HCT116 (cell line): ENCODE measurements at regions not wholly inside any gene's neighbourhood (a gene's known extent, or its start where the extent isn't known, plus 50 kb on each side); places are given as distances from the start of the nearest gene placed in this dataset.

Experiments used
- ATAC-seq: fragments of 200-7000 bp; cut with Tn5 transposase; 2 replicates; pipeline ENCODE4 v1.9.1; 2020; ENCODE audit warnings: mild to moderate bottlenecking, moderate library complexity
- BruUV-seq: library from RNA; stranded (reverse); fragments of 400-500 nt; replicated peaks from 2 replicates; lab custom pipeline; 2021; lab: Mats Ljungman, UMichigan
- CTCF ChIA-PET: fragments of 300-600 bp; sonication (Branson Sonifier 250); formaldehyde crosslinking; loops from one replicate; lab custom pipeline; 2021; ENCODE audit warnings: antibody characterized with exemption; lab: Charles Lee
- POLR2A ChIA-PET: fragments of 300-600, 350-600 bp; sonication (Branson Sonifier 250); formaldehyde crosslinking; loops from one replicate; lab custom pipeline; 2021; ENCODE audit warnings: antibody characterized with exemption; lab: Charles Lee
- RAD21 ChIA-PET, 2 experiments: fragments of 300-600 bp; sonication (Branson Sonifier 250); formaldehyde crosslinking; loops; one replicate each; lab custom pipeline; 2023; ENCODE audit warnings: low total read pairs in 2 of 2; ENCODE audit not compliant: uncharacterized antibody in 2 of 2, unreplicated experiment in 2 of 2, low non-redundant PET in 1 of 2; lab: Charles Lee
- DNase-seq: peaks from one replicate; pipeline ENCODE4 v3.0.0-alpha.2; 2010; ENCODE audit warnings: low read depth, low spot score
- H2AFZ ChIP-seq: fragments of 200-600 bp; shearing (Covaris generic), sonication (generic); 2 replicates; pipeline ENCODE4 v1.6.1; 2017; ENCODE audit warnings: low read depth, mixed run types, mixed read lengths, antibody characterized with exemption, low read length; ENCODE audit not compliant: poor library complexity, severe bottlenecking
- H3K27ac ChIP-seq: 2 replicates; pipeline ENCODE4 v1.5.1; 2012; ENCODE audit warnings: low read depth, low read length
- H3K27me3 ChIP-seq: fragments of 200-600 bp; sonication (generic); 2 replicates; pipeline ENCODE4 v1.6.1; 2016; ENCODE audit warnings: mixed run types, low read length, mixed read lengths; ENCODE audit not compliant: insufficient read depth
- H3K36me3 ChIP-seq, 2 experiments: fragments of 200-500 bp in 1 of 2; fragments of 200-600 bp in 1 of 2; sonication (Bioruptor generic) in 1 of 2; sonication (generic) in 1 of 2; 2 replicates each; pipeline versions ENCODE4 v1.5.1 to v1.6.1; 2014 to 2016; ENCODE audit warnings: low read length in 2 of 2, inconsistent platforms in 1 of 2, mixed read lengths in 1 of 2, mixed run types in 1 of 2; ENCODE audit not compliant: insufficient read depth in 2 of 2, control insufficient read depth in 1 of 2
- H3K4me1 ChIP-seq, 2 experiments: fragments of 200-600 bp in 1 of 2; sonication (generic) in 1 of 2; 2 replicates each; pipeline versions ENCODE4 v1.5.1 to v1.6.1; 2012 to 2017; ENCODE audit warnings: low read length in 2 of 2, inconsistent platforms in 1 of 2, mild to moderate bottlenecking in 1 of 2, mixed read lengths in 1 of 2, mixed run types in 1 of 2, moderate library complexity in 1 of 2; ENCODE audit not compliant: insufficient read depth in 2 of 2, control insufficient read depth in 1 of 2
- H3K4me2 ChIP-seq: fragments of 200-600 bp; sonication (generic); 2 replicates; pipeline ENCODE4 v1.6.1; 2017; ENCODE audit warnings: mixed run types, low read length, mixed read lengths
- H3K4me3 ChIP-seq, 2 experiments: fragments of 200-600 bp in 1 of 2; sonication (generic) in 1 of 2; replicated peaks in 1 of 2; 2 replicates each; pipeline ENCODE4 v1.5.1; 2011 to 2016; ENCODE audit warnings: low read length in 2 of 2, control low read depth in 1 of 2, low read depth in 1 of 2, mild to moderate bottlenecking in 1 of 2, mixed read lengths in 1 of 2, mixed run types in 1 of 2
- H3K79me2 ChIP-seq: fragments of 200-600 bp; sonication (generic); 2 replicates; pipeline ENCODE4 v1.6.1; 2017; ENCODE audit warnings: mild to moderate bottlenecking, mixed run types, low read length, moderate library complexity, mixed read lengths; ENCODE audit not compliant: insufficient read depth
- H3K9ac ChIP-seq: fragments of 200-600 bp; sonication (generic); 2 replicates; pipeline ENCODE4 v1.6.1; 2016; ENCODE audit warnings: low read length, mixed read lengths
- H3K9me2 ChIP-seq: fragments of 200-600 bp; sonication (generic), shearing (Covaris generic); 2 replicates; pipeline ENCODE4 v1.6.1; 2017; ENCODE audit warnings: mixed run types, mild to moderate bottlenecking, moderate library complexity; ENCODE audit not compliant: insufficient read depth
- H3K9me3 ChIP-seq, 2 experiments: fragments of 200-500 bp in 1 of 2; fragments of 200-600 bp in 1 of 2; sonication (Bioruptor generic) in 1 of 2; sonication (generic) in 1 of 2; 2 replicates each; pipeline ENCODE4 v1.6.1; 2014 to 2017; ENCODE audit warnings: low read length in 2 of 2, mixed read lengths in 2 of 2, inconsistent platforms in 1 of 2, low read depth in 1 of 2, mild to moderate bottlenecking in 1 of 2, mixed run types in 1 of 2, moderate library complexity in 1 of 2; ENCODE audit not compliant: control insufficient read depth in 1 of 2, insufficient read depth in 1 of 2
- H4K20me1 ChIP-seq: fragments of 200-600 bp; sonication (generic), shearing (Covaris generic); 2 replicates; pipeline ENCODE4 v1.6.1; 2017; ENCODE audit warnings: mixed run types, mild to moderate bottlenecking, moderate library complexity; ENCODE audit not compliant: insufficient read depth
- ELF1 ChIP-seq: IDR thresholded peaks from 2 replicates; pipeline ENCODE4 v1.6.1; 2012; ENCODE audit warnings: low read depth, borderline replicate concordance
- JUND ChIP-seq: IDR thresholded peaks from 2 replicates; pipeline ENCODE4 v1.6.1; 2012
- SIN3A ChIP-seq: IDR thresholded peaks from 2 replicates; pipeline ENCODE4 v1.6.1; 2012; ENCODE audit warnings: low read depth
- SP1 ChIP-seq: IDR thresholded peaks from 2 replicates; pipeline ENCODE4 v1.6.1; 2012; ENCODE audit warnings: low read depth
- YY1 ChIP-seq: IDR thresholded peaks from 2 replicates; pipeline ENCODE4 v1.6.1; 2011; ENCODE audit warnings: low read length, low read depth, moderate library complexity, mild to moderate bottlenecking; ENCODE audit not compliant: insufficient replicate concordance; ENCODE audit errors: extremely low read depth
- ZFX ChIP-seq: fragments of 450-650 bp; IDR thresholded peaks from 2 replicates; pipeline ENCODE4 v1.6.1; 2017
- intact Hi-C: fragments of 100-400 bp; cut with micrococcal nuclease; formaldehyde crosslinking; loops from 2 replicates; pipeline ENCODE4 v1.10.0; 2022
- TF ChIP-seq, protein P1 (sequence below): IDR thresholded peaks from 2 replicates; pipeline ENCODE4 v1.6.1; 2012
- TF ChIP-seq, protein P2 (sequence below), 3 experiments: fragments of 200-600 bp in 1 of 3; sonication (generic) in 1 of 3; IDR thresholded peaks in 2 of 3; conservative IDR thresholded peaks in 1 of 3; 2 replicates each; pipeline ENCODE4 v1.5.1; 2012 to 2017; ENCODE audit warnings: low read depth in 2 of 3, low read length in 2 of 3, antibody characterized with exemption in 1 of 3, borderline replicate concordance in 1 of 3, control low read depth in 1 of 3, mild to moderate bottlenecking in 1 of 3, mixed read lengths in 1 of 3, mixed run types in 1 of 3, moderate library complexity in 1 of 3; ENCODE audit not compliant: insufficient read depth in 1 of 3
- TF ChIP-seq, protein P3 (sequence below): IDR thresholded peaks from 2 replicates; pipeline ENCODE4 v1.6.1; 2011; ENCODE audit warnings: mild to moderate bottlenecking, low read length, moderate library complexity; ENCODE audit not compliant: insufficient replicate concordance; ENCODE audit errors: extremely low read depth
- TF ChIP-seq, protein P4 (sequence below): IDR thresholded peaks from 2 replicates; pipeline ENCODE4 v1.6.1; 2012

DNA sequence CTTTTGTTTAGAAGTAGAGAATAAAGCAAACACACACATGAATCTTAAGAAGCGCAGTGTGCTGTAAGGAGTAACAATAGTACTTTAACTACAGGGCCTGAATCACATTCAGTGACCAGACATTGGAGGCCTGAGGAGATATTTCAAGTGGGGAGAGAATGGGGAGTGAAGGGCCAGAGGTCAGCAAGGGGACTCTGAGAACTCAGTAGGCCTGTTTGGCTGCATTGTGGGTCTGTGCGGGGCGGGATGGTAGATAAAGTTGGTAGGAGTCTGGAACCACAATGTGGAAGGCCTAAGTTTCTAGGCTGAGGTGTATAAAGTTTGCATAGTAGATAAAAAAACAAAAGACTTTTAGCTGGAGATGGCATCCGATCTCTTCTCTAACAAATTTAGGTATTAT, 52.7 kb upstream of the WLS start:
- Histone ChIP-seq H3K4me2 (no peak overlapping the region), H3K9me2 (no peaks in the 10 kb centered on the region), H3K27ac (no peak overlapping the region), H3K36me3 (no peaks in the 10 kb centered on the region), H3K4me1 (no peaks in the 10 kb centered on the region), H2AFZ (no peak overlapping the region), H3K9ac (no peak overlapping the region), H4K20me1 (no peaks in the 10 kb centered on the region), H3K27me3 (no peaks in the 10 kb centered on the region), H3K4me3 (no peak overlapping the region), H3K79me2 (no peaks in the 10 kb centered on the region), H3K9me3 (no peaks in the 10 kb centered on the region)
- ATAC-seq (no peak), DNase-seq (no peak)
- ChIA-PET RAD21 (interaction anchor here in 1 of 2 experiments (0.7 kb wide), 1 partner anchor 58 kb away, joined by 5 read pairs; no protein-coding TSS in a partner anchor), POLR2A (no interaction called here), CTCF (no interaction called here)
- TF ChIP-seq ELF1, result no peak
- TF ChIP-seq ZFX, result no peak
- no peak for TF ChIP-seq SP1
- TF ChIP-seq, protein P1, sequence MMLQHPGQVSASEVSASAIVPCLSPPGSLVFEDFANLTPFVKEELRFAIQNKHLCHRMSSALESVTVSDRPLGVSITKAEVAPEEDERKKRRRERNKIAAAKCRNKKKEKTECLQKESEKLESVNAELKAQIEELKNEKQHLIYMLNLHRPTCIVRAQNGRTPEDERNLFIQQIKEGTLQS, result no peak
- TF ChIP-seq YY1, result no peak
- TF ChIP-seq, protein P2, sequence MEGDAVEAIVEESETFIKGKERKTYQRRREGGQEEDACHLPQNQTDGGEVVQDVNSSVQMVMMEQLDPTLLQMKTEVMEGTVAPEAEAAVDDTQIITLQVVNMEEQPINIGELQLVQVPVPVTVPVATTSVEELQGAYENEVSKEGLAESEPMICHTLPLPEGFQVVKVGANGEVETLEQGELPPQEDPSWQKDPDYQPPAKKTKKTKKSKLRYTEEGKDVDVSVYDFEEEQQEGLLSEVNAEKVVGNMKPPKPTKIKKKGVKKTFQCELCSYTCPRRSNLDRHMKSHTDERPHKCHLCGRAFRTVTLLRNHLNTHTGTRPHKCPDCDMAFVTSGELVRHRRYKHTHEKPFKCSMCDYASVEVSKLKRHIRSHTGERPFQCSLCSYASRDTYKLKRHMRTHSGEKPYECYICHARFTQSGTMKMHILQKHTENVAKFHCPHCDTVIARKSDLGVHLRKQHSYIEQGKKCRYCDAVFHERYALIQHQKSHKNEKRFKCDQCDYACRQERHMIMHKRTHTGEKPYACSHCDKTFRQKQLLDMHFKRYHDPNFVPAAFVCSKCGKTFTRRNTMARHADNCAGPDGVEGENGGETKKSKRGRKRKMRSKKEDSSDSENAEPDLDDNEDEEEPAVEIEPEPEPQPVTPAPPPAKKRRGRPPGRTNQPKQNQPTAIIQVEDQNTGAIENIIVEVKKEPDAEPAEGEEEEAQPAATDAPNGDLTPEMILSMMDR (IDR thresholded peaks at IDR 0.05 in 2 of 3, conservative IDR thresholded peaks at IDR 0.05 in 1 of 3; ENCODE audit: borderline replicate concordance in 1 of 3, insufficient read depth in 1 of 3, low read depth in 2 of 3, low read length in 2 of 3), result no peak
- TF ChIP-seq, protein P3, sequence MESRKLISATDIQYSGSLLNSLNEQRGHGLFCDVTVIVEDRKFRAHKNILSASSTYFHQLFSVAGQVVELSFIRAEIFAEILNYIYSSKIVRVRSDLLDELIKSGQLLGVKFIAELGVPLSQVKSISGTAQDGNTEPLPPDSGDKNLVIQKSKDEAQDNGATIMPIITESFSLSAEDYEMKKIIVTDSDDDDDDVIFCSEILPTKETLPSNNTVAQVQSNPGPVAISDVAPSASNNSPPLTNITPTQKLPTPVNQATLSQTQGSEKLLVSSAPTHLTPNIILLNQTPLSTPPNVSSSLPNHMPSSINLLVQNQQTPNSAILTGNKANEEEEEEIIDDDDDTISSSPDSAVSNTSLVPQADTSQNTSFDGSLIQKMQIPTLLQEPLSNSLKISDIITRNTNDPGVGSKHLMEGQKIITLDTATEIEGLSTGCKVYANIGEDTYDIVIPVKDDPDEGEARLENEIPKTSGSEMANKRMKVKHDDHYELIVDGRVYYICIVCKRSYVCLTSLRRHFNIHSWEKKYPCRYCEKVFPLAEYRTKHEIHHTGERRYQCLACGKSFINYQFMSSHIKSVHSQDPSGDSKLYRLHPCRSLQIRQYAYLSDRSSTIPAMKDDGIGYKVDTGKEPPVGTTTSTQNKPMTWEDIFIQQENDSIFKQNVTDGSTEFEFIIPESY, result no peak
- TF ChIP-seq JUND, result no peak
- TF ChIP-seq, protein P4, sequence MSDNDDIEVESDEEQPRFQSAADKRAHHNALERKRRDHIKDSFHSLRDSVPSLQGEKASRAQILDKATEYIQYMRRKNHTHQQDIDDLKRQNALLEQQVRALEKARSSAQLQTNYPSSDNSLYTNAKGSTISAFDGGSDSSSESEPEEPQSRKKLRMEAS, result no peak
- no peak for TF ChIP-seq SIN3A
- intact Hi-C loops, result no loop called here
- no TSS peak for BruUV-seq
